KMS-11 (cell line): ENCODE measurements at regions not wholly inside any gene's neighbourhood (a gene's known extent, or its start where the extent isn't known, plus 50 kb on each side); places are given as distances from the start of the nearest gene placed in this dataset.

Experiments
- H2AFZ ChIP-seq: fragments of 200-600 bp; sonication (generic); 2 replicates; pipeline ENCODE4 v1.6.1; 2016; ENCODE audit warnings: antibody characterized with exemption, mixed run types, low read depth
- H3K27ac ChIP-seq: fragments of 200-600 bp; sonication (generic); 2 replicates; pipeline ENCODE4 v1.6.1; 2016; ENCODE audit warnings: mild to moderate bottlenecking, mixed run types
- H3K27me3 ChIP-seq: fragments of 200-600 bp; sonication (generic); 2 replicates; pipeline ENCODE4 v1.6.1; 2017; ENCODE audit warnings: mild to moderate bottlenecking, low read depth, mixed run types, moderate library complexity; ENCODE audit not compliant: insufficient read depth
- H3K36me3 ChIP-seq: fragments of 200-600 bp; sonication (generic); 2 replicates; pipeline ENCODE4 v1.6.1; 2017; ENCODE audit warnings: mild to moderate bottlenecking, mixed run types; ENCODE audit not compliant: insufficient read depth
- H3K4me1 ChIP-seq: fragments of 200-600 bp; sonication (generic); 2 replicates; pipeline ENCODE4 v1.6.1; 2016; ENCODE audit warnings: mild to moderate bottlenecking, low read depth, mixed run types; ENCODE audit not compliant: poor library complexity, severe bottlenecking
- H3K4me2 ChIP-seq: fragments of 200-600 bp; sonication (generic); 2 replicates; pipeline ENCODE4 v1.7.0; 2016; ENCODE audit warnings: mild to moderate bottlenecking, mixed run types
- H3K4me3 ChIP-seq: fragments of 200-600 bp; sonication (generic); IDR thresholded peaks from 2 replicates; pipeline ENCODE4 v1.6.1; 2017; ENCODE audit warnings: low read depth, low read length, mixed read lengths; ENCODE audit not compliant: insufficient read depth
- H3K79me2 ChIP-seq: fragments of 200-600 bp; sonication (generic); 2 replicates; pipeline ENCODE4 v1.6.1; 2016; ENCODE audit warnings: low read depth, mixed run types; ENCODE audit not compliant: insufficient read depth
- H3K9ac ChIP-seq: fragments of 200-600 bp; sonication (generic); 2 replicates; pipeline ENCODE4 v1.6.1; 2016; ENCODE audit warnings: mild to moderate bottlenecking, mixed run types
- H4K20me1 ChIP-seq: fragments of 200-600 bp; sonication (generic); 2 replicates; pipeline ENCODE4 v1.6.1; 2016; ENCODE audit warnings: mild to moderate bottlenecking, mixed run types; ENCODE audit not compliant: insufficient read depth
- TF ChIP-seq, protein P1 (sequence below): fragments of 200-600 bp; sonication (generic); conservative IDR thresholded peaks from 2 replicates; pipeline ENCODE4 v1.6.1; 2017; ENCODE audit warnings: low read depth, mild to moderate bottlenecking, antibody characterized with exemption, low read length, moderate library complexity, mixed read lengths

DNA sequence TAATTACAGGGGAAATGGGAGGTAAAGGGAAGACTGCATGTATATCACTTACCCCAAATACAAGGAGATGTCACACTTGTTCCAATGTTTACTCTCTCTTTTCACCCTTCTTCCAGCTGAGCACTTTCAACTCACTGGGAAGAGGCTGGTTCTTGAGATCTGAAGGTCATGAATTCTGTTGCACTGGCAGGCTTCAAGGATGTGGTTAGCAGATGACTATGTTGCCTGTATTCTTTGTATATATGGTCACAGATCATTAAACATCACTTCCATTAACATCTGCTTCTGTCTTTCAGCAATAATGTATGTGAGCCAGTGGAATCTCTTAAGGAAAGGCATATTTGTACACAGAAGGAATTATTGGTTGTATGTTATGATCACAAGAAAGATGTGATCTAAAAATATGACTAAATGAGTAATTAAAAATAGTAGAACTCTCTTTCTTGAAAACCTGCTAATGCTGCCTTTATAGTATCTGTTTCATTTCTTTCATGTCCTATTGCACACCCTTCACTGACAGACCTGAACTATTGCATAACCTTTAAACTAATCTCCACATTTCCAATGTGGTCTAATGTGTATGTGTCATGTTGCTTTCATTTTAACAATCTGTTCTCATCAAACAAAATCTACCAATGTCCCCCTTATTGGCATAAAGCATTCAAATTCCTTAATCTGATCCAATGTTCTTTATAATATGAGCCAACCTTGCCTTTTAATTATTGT, 131.4 kb upstream of the EPHA7 start:
- no peak overlapping the region for H3K4me2 ChIP-seq
- no peaks in the 10 kb centered on the region for H3K27me3 ChIP-seq
- TF ChIP-seq, protein P1, sequence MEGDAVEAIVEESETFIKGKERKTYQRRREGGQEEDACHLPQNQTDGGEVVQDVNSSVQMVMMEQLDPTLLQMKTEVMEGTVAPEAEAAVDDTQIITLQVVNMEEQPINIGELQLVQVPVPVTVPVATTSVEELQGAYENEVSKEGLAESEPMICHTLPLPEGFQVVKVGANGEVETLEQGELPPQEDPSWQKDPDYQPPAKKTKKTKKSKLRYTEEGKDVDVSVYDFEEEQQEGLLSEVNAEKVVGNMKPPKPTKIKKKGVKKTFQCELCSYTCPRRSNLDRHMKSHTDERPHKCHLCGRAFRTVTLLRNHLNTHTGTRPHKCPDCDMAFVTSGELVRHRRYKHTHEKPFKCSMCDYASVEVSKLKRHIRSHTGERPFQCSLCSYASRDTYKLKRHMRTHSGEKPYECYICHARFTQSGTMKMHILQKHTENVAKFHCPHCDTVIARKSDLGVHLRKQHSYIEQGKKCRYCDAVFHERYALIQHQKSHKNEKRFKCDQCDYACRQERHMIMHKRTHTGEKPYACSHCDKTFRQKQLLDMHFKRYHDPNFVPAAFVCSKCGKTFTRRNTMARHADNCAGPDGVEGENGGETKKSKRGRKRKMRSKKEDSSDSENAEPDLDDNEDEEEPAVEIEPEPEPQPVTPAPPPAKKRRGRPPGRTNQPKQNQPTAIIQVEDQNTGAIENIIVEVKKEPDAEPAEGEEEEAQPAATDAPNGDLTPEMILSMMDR, result no peak
- no peaks in the 10 kb centered on the region for H3K4me1 ChIP-seq
- no peak overlapping the region for H2AFZ ChIP-seq
- no peak overlapping the region for H3K27ac ChIP-seq
- H3K4me3 ChIP-seq, result no peak overlapping the region
- no peak overlapping the region for H3K9ac ChIP-seq
- H3K79me2 ChIP-seq, result no peaks in the 10 kb centered on the region
- no peaks in the 10 kb centered on the region for H3K36me3 ChIP-seq
- no peaks in the 10 kb centered on the region for H4K20me1 ChIP-seq

DNA sequence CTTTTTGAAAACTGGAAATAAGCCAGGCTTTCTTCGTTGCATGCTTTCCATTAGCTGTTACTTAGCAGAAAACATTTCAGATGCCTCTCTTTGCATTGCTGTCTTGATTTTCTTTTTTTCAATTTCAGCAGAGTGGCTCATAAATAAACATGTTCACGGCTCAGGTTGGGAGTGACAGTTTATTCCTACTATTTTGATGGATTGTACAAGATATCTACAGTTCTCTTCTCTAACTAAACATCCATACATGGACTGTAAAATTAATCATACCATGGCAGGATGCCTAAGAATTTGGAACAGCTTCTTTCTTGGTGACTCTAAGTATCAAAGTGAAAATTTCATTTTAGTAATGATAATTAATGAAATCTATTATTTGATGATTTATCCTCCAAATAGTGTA, 130.5 kb upstream of the EPHA7 start:
- Histone ChIP-seq H3K27me3 (no peaks in the 10 kb centered on the region), H3K36me3 (no peaks in the 10 kb centered on the region), H2AFZ (no peak overlapping the region), H3K79me2 (no peaks in the 10 kb centered on the region), H3K9ac (no peak overlapping the region), H4K20me1 (no peaks in the 10 kb centered on the region), H3K4me2 (no peak overlapping the region), H3K4me1 (no peaks in the 10 kb centered on the region), H3K4me3 (no peak overlapping the region), H3K27ac (no peak overlapping the region)
- TF ChIP-seq, protein P1, result no peak

DNA sequence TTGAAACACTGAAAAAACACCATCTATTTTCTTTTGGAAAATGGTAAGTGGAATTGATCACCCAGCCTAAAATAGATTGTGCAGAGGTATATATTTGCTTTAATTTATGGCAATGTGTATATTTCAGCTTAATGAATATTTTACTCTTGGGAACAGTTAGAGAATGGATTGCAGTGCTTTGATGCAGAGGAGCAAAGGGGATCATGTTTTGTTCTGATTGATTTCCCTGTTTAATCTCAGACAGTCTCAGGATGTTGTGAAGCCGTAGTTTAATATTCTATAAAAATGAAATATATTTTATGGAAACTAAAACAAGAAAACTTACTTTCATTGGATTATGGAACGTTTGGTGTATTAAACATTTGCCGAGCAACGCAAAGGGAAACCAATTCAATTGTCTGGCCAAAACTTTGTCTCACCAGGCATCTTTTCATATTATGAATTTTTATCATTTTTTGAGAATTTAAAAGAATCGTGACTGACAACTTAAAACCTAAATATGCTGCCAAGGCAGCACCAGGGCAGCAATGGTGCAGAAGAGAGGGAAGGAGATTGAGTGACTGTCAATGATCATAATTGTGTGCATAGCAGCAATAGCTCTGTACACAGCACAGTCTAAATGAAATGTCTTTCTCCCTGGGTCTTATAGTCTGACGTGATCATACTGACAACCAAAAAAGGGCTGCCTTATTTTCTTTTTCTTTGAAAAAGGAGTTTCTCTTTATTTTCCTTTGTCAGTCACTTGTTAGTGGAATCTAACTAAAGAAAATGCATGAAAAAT, 105.5 kb upstream of the EPHA7 start:
- Histone ChIP-seq H3K79me2 (no peaks in the 10 kb centered on the region), H2AFZ (no peak overlapping the region), H3K9ac (no peak overlapping the region), H4K20me1 (no peaks in the 10 kb centered on the region), H3K4me2 (no peak overlapping the region), H3K4me3 (no peak overlapping the region), H3K4me1 (no peaks in the 10 kb centered on the region), H3K36me3 (no peaks in the 10 kb centered on the region), H3K27ac (no peak overlapping the region), H3K27me3 (no peaks in the 10 kb centered on the region)
- TF ChIP-seq, protein P1, result no peak

DNA sequence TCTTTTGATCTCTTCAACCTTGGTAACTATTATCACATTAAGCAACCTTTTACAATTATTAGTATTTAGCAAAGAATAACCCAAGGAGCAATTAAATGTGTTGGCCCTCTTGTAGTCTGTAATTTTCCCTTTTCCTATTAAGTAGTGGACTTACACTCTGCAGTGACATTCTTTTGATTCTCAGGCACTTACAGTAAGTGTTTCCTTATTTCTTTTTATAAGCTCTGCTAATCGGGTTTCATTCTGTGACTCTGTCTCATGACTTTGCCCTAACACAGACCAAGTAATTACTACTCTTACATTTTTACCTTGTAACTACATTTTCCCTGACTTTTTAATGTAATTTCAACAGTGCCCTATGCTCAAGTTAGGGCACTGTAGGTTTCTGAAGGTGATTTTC, 104.0 kb upstream of the EPHA7 start:
- Histone ChIP-seq H3K27me3 (no peaks in the 10 kb centered on the region), H3K4me2 (no peak overlapping the region), H3K79me2 (no peaks in the 10 kb centered on the region), H3K9ac (no peak overlapping the region), H2AFZ (no peak overlapping the region), H4K20me1 (no peaks in the 10 kb centered on the region), H3K4me3 (no peak overlapping the region), H3K27ac (no peak overlapping the region), H3K36me3 (no peaks in the 10 kb centered on the region), H3K4me1 (no peaks in the 10 kb centered on the region)
- TF ChIP-seq, protein P1, result no peak
